ENCODE measurements at regions not wholly inside any gene's neighbourhood (a gene's known extent, or its start where the extent isn't known, plus 50 kb on each side); places are given as distances from the start of the nearest gene placed in this dataset.

DNA sequence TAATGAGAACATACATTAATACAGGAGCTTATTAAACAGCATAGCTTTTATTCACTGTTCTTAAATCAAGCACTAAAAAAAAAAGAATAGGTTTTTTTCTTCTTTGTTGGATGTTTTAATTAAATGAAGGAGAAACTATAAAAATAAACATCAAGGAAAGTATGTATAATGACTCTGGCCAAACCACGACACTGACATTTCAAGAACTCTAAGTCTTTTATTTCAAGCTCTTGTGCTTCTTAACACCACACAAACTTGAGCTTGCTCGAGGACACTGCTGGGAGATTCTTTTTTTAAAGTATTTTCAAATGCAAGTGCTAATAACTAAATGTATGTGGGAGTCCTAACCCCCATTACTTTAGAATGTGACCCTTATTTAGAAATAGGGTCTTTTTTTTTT lies 204.9 kb upstream of the PPARGC1A start:
- H3K4me1 ChIP-seq (ENCODE audit: insufficient read depth, low read length, severe bottlenecking): no peaks in the 10 kb centered on the region
- H3K9me2 ChIP-seq (ENCODE audit: low read depth, low read length): no peaks in the 10 kb centered on the region
- no peak overlapping the region for H3K9ac ChIP-seq (ENCODE audit: low read length)
- no peak overlapping the region for H2AFZ ChIP-seq (ENCODE audit: low read length)
- no peaks in the 10 kb centered on the region for H3K36me3 ChIP-seq (ENCODE audit: insufficient read depth, low read length)
- H3K27me3 ChIP-seq (ENCODE audit: insufficient read depth, low read length): no peaks in the 10 kb centered on the region
- H3F3A ChIP-seq (ENCODE audit: insufficient read depth, low read length): no peaks in the 10 kb centered on the region
- no peaks in the 10 kb centered on the region for H3K79me2 ChIP-seq (ENCODE audit: insufficient read depth, low read length)
- no peak overlapping the region for H3K4me3 ChIP-seq (ENCODE audit: low read depth, low read length, poor library complexity, severe bottlenecking)
- no peaks in the 10 kb centered on the region for H3K9me3 ChIP-seq (ENCODE audit: low read length)
- H4K20me1 ChIP-seq (ENCODE audit: insufficient read depth, low read length): no peaks in the 10 kb centered on the region
- TF ChIP-seq EZH2 (IDR thresholded peaks at IDR 0.05; ENCODE audit: borderline replicate concordance, low read length): no peak
- TF ChIP-seq, protein P1, sequence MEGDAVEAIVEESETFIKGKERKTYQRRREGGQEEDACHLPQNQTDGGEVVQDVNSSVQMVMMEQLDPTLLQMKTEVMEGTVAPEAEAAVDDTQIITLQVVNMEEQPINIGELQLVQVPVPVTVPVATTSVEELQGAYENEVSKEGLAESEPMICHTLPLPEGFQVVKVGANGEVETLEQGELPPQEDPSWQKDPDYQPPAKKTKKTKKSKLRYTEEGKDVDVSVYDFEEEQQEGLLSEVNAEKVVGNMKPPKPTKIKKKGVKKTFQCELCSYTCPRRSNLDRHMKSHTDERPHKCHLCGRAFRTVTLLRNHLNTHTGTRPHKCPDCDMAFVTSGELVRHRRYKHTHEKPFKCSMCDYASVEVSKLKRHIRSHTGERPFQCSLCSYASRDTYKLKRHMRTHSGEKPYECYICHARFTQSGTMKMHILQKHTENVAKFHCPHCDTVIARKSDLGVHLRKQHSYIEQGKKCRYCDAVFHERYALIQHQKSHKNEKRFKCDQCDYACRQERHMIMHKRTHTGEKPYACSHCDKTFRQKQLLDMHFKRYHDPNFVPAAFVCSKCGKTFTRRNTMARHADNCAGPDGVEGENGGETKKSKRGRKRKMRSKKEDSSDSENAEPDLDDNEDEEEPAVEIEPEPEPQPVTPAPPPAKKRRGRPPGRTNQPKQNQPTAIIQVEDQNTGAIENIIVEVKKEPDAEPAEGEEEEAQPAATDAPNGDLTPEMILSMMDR (IDR thresholded peaks at IDR 0.05; ENCODE audit: low read length): no peak
- H3K27ac ChIP-seq (ENCODE audit: low read depth, low read length, poor library complexity, severe bottlenecking): no peak overlapping the region
- no peak overlapping the region for H3K4me2 ChIP-seq (ENCODE audit: low read length)

DNA sequence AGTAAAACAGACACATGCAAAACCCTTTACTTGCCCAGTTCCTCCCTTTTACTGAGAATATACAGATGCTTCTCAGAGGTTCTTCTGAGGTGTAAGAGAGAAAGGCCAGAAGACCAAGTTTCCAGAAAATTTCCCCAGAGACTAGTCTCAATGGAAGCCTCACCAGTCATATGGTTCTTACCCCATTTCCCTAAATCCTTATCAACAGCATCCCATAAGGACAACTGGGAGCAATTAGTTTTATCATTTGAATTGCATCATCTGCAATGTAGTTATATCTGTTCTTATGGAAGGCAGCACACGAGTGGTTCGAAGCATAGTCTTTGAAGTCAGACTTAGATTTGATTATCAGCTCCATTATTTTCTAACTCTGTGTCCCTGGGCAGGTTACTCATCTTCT lies 203.6 kb upstream of the PPARGC1A start:
- Histone ChIP-seq H2AFZ (ENCODE audit: low read length) (no peak overlapping the region), H3F3A (ENCODE audit: insufficient read depth, low read length) (no peaks in the 10 kb centered on the region), H3K27me3 (ENCODE audit: insufficient read depth, low read length) (no peaks in the 10 kb centered on the region), H3K79me2 (ENCODE audit: insufficient read depth, low read length) (no peaks in the 10 kb centered on the region), H3K9ac (ENCODE audit: low read length) (no peak overlapping the region), H3K9me3 (ENCODE audit: low read length) (no peaks in the 10 kb centered on the region), H3K4me2 (ENCODE audit: low read length) (no peak overlapping the region), H3K36me3 (ENCODE audit: insufficient read depth, low read length) (no peaks in the 10 kb centered on the region), H3K27ac (ENCODE audit: low read depth, low read length, poor library complexity, severe bottlenecking) (no peak overlapping the region), H3K9me2 (ENCODE audit: low read depth, low read length) (no peaks in the 10 kb centered on the region), H4K20me1 (ENCODE audit: insufficient read depth, low read length) (no peaks in the 10 kb centered on the region), H3K4me3 (ENCODE audit: low read depth, low read length, poor library complexity, severe bottlenecking) (no peak overlapping the region), H3K4me1 (ENCODE audit: insufficient read depth, low read length, severe bottlenecking) (no peaks in the 10 kb centered on the region)
- no peak for TF ChIP-seq EZH2 (IDR thresholded peaks at IDR 0.05; ENCODE audit: borderline replicate concordance, low read length)
- TF ChIP-seq, protein P1 (IDR thresholded peaks at IDR 0.05; ENCODE audit: low read length): no peak

DNA sequence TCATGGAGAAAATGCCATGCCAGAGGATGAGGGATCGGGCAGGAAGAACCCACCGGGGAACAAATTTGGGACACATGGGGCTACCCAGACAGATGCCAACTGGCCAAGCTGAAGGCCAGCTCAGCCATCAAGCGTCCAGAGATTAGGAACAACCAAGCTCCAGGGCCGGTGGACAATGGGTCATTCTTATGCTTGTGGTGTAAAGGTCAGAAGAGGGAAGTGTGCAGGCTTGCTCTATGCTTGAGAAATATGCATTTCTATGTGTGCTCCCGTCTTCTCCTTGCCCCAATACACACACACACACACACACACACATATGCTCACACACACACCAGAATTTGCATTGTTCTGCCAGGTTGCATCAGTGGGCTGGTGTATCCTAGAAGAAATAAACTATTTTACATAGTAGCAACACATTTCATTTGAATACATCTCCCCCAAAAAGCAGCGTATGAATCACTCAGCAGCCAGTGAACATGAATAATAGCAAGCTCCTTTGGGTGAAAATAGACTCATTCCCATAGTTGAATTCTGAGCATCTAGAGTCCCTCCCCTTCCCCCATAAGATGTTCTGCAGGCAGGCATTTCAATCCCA lies 201.9 kb upstream of the PPARGC1A start:
- Histone ChIP-seq H3K79me2 (ENCODE audit: insufficient read depth, low read length) (no peaks in the 10 kb centered on the region), H3K36me3 (ENCODE audit: insufficient read depth, low read length) (no peaks in the 10 kb centered on the region), H4K20me1 (ENCODE audit: insufficient read depth, low read length) (no peaks in the 10 kb centered on the region), H3K4me2 (ENCODE audit: low read length) (no peak overlapping the region), H3K4me3 (ENCODE audit: low read depth, low read length, poor library complexity, severe bottlenecking) (no peak overlapping the region), H3F3A (ENCODE audit: insufficient read depth, low read length) (no peaks in the 10 kb centered on the region), H3K4me1 (ENCODE audit: insufficient read depth, low read length, severe bottlenecking) (no peaks in the 10 kb centered on the region), H3K9ac (ENCODE audit: low read length) (no peak overlapping the region), H3K27me3 (ENCODE audit: insufficient read depth, low read length) (no peaks in the 10 kb centered on the region), H3K9me3 (ENCODE audit: low read length) (no peaks in the 10 kb centered on the region), H2AFZ (ENCODE audit: low read length) (no peak overlapping the region), H3K9me2 (ENCODE audit: low read depth, low read length) (no peaks in the 10 kb centered on the region), H3K27ac (ENCODE audit: low read depth, low read length, poor library complexity, severe bottlenecking) (no peak overlapping the region)
- TF ChIP-seq, protein P1 (IDR thresholded peaks at IDR 0.05; ENCODE audit: low read length): no peak
- TF ChIP-seq EZH2 (IDR thresholded peaks at IDR 0.05; ENCODE audit: borderline replicate concordance, low read length): no peak

All from OCI-LY1 (cell line).